ENCODE measurements at regions not wholly inside any gene's neighbourhood (a gene's known extent, or its start where the extent isn't known, plus 50 kb on each side); places are given as distances from the start of the nearest gene placed in this dataset.

- TF ChIP-seq EZH2 (IDR thresholded peaks at IDR 0.05; ENCODE audit: borderline replicate concordance): no peak
- TF ChIP-seq CTCF (IDR thresholded peaks at IDR 0.05; ENCODE audit: poor library complexity): no peak
Measured at GRCh38 chr14:84532016-84532415, 997.9 kb upstream of the FLRT2 start.
